GM12801 (cell line): ENCODE measurements at regions not wholly inside any gene's neighbourhood (a gene's known extent, or its start where the extent isn't known, plus 50 kb on each side); places are given as distances from the start of the nearest gene placed in this dataset.

Source experiments
- TF ChIP-seq, protein P1 (sequence below): IDR thresholded peaks from one replicate; pipeline ENCODE4 v1.5.1; 2011; ENCODE audit warnings: control low read depth; ENCODE audit not compliant: insufficient read length; ENCODE audit errors: extremely low read depth

DNA sequence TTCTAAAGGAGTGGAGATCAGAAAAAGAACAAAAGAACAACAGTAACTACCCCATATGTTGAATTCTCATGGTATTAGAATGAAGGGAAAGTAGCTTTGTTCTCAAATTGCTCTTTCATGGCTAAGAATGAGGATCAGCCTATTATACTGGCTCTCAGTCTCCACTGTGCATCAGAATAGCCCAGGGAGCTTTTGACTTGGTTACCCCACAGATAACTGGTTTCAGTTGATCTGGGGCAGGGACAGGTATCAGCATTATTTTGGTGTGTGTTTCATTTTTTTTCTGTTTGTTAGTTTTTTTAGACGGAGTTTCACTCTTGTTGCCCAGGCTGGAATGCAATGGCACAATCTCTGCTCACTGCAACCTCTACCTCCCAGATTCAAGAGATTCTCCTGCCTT, 311.7 kb upstream of the TLE3 start:
- TF ChIP-seq, protein P1, sequence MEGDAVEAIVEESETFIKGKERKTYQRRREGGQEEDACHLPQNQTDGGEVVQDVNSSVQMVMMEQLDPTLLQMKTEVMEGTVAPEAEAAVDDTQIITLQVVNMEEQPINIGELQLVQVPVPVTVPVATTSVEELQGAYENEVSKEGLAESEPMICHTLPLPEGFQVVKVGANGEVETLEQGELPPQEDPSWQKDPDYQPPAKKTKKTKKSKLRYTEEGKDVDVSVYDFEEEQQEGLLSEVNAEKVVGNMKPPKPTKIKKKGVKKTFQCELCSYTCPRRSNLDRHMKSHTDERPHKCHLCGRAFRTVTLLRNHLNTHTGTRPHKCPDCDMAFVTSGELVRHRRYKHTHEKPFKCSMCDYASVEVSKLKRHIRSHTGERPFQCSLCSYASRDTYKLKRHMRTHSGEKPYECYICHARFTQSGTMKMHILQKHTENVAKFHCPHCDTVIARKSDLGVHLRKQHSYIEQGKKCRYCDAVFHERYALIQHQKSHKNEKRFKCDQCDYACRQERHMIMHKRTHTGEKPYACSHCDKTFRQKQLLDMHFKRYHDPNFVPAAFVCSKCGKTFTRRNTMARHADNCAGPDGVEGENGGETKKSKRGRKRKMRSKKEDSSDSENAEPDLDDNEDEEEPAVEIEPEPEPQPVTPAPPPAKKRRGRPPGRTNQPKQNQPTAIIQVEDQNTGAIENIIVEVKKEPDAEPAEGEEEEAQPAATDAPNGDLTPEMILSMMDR = no peak

DNA sequence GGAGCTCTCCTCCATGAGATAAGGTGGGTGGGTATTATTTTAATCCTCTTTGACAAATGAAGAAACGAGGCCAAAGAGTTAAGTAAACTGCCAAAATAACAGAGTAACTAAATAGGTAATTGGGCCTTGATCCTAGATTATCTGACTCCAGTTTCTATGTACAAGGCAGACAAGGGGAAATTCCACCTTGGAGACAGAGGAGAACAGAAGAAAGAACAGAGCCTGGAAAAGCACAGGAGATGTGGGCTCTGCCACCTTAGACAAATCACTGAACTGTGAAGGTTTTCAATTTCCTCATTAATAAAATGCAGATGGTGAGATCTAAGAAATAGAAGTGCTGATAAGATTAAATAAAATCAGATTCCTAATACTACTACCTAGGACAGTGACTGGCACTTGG, 310.2 kb upstream of the TLE3 start:
- TF ChIP-seq, protein P1 = no peak

DNA sequence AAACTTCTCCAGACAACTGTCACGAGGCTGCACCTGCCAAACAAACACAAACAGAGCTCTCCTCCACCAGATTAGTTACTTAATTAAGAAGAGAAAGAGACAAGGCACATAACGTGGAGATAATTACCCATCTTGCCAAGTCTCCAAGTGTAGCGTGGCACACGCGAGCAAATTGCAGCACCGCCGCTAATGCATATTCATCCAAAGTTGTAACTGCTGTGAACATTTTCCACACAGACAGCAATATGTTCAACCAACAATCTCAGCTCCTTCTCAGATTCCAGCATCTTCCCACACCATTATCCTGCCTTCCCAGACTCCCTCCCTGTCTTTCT, 309.6 kb upstream of the TLE3 start:
- TF ChIP-seq, protein P1 = no peak

DNA sequence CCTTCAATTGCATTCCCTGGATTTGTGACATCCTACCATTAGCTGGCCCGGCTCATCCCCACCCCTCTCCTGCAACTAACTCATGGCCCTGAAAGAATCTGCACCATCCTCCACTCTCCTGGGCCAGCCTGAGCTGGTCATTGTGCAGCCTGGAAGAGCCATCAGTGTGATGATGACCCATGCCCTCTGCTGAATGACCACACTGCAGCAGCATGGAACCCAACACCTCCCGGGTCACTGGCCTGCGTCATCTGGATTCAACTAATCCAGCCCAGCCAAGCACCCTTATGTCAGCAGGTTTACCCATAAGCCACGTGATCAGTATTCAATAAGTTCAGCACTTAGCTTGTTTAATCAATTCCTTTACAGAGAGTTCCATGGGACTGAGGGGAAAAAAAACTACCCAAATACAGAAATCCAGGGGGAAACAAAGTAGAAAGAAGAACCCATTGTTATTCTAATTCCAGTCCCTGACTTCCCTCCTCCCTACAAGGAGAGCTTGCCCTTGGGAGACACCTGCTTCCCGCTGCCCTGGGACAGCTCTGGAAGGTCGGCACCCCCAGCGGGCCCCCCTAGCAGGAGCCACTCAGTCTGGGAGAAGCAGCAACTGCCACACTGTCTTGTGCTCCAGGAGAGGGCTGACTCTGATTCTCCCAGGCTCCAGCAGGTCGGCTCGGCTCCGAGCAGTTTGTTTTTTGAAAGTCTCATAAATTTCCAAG, 309.1 kb upstream of the TLE3 start:
- TF ChIP-seq, protein P1 = no peak

DNA sequence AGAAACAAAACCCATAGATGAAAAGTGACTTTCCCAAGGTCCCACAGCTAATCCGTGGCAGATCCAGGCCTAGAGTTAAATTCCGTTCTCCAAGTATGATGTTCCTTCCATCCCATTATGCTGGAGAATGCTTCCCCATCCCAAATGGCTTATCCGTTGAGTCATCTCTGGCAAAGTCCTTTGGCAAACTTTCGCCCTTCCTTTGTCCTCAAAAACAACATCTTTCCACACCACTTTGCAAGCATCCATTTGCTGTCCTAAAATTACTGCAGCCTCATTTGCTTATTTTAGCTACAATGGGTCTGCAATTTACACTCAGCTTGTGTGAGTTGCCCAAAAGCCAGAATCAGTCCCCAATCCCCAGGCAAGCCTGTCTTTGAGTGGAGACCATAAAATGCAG, 304.0 kb upstream of the TLE3 start:
- TF ChIP-seq, protein P1 = no peak

DNA sequence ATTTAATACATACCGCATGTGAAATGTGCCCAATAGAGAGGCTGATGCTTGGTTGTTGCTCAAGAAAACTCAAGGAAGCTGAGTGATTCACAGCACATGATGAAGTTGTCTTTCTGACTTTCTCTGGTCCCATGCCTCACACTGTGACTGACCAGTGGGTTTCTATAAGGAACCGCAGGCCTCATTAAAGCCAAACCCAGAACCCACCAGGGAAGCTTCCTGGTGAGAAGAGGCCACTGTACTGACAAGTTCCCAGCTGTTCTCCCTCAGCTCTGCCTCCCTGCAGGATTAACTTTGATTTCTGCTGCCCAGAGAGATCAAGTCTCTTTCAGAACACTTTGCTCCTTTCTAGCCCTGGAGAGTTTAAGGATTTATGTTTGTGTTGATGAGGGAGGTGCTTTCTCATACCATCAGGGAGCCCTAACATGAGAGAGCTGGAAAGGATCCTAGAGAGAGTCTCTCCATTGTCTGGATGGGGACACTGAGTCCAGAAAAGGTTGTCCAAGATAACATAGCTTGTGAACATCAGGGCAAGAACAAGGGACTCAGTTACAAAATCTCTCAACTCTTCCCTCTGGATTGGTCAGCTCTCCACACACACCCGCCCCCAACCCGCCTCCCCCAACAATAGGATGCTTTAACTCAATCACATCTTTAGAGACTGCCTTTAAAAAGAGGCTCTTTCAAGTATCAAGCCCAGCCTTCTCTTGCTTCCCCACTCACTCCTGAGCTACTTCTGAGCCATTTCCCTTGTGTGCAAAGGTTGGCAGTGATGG, 303.2 kb upstream of the TLE3 start:
- TF ChIP-seq, protein P1 = no peak

DNA sequence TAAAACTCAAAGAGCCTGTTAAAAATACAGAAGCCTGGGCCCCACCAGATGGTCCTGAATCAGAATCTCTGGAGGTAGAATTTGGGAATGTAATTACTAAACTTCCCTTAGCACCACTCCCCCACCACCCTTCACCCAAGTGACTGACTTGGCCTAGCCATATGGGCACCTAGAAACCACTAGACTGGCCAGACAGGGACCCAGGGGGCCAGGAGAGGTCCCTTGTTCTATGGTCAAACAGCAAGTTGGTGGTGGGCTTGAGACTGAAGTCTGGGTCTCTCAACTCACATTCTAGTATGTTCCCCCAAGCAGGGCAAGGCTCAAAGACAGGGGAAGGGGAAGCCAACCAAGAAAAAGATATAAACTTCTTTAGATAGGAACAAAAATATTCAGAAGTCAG, 301.5 kb upstream of the TLE3 start:
- TF ChIP-seq, protein P1 = no peak
